T-helper 2 cell treated with Interferon-gamma antibody and Interleukin-4, amounts not matched to agents 100 ng/mL and 5 ng/mL, for 36 hours (primary cell): ENCODE measurements at regions not wholly inside any gene's neighbourhood (a gene's known extent, or its start where the extent isn't known, plus 50 kb on each side); places are given as distances from the start of the nearest gene placed in this dataset.
"Not testable (repeated sequence)": the region's sequence is repeated elsewhere in the genome, so short reads cannot be mapped to it uniquely, and the experiment has no call there.

ENCODE experiments used
- intact Hi-C: fragments of 100-400 bp; cut with micrococcal nuclease; formaldehyde crosslinking; loops from one replicate; pipeline ENCODE4 v1.15.1; 2023

DNA sequence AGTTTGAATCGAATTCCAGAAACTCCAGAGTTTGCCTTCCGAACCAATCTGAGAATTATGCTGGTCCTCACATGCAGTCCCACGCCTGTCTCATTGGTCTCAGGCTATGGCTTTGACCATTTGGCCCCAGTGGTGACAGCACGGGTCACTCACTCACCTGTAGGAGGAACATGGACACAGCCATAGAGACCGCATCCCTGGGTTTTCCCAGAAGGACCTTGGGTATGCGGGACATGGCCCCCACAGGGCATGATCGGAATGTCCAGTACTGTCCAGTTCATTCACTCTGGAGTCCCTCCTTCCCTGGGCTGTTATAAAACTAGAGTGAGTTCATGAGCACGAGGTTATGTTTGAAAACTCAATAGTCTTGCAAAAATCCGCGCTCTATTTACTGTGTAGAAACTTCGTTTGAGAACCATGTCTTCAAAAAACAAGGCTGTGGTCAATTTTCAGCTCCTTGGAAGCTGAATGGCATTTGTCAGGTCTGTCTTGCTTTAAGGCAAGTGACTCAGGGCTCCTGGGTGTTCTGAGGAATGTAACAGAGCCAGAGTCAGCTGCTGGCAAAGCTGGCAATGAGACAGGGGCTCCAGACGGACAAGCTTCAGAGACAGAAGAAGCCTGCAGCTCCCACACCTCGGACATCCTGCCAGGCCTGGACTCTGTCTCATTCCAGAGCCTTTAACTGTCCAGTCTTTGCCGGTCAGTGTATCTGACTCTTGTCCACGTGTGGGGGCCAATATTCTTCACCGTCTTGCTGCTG, 86.7 kb upstream of the TMEM18 start:
- intact Hi-C loops, result no loop called here

DNA sequence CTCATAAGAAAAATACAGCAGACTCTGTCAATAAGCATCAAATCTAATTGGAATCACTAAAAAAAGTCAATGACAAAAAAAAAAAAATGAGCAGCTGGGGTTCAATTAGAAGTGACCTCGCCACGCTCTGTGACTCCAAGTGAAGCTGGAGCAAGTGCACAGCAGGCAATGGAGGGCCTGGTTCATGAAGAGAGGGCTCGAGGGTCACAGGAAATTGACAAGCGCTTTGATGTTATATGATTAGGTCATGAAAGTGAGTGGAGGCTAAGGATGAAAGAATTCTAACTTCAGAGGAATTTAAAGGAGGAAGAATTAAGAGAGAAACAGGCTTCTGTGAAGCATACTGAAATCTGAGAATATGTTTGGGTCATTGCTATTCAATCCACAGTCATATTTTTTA, 85.4 kb upstream of the TMEM18 start:
- intact Hi-C loops, result no loop called here

DNA sequence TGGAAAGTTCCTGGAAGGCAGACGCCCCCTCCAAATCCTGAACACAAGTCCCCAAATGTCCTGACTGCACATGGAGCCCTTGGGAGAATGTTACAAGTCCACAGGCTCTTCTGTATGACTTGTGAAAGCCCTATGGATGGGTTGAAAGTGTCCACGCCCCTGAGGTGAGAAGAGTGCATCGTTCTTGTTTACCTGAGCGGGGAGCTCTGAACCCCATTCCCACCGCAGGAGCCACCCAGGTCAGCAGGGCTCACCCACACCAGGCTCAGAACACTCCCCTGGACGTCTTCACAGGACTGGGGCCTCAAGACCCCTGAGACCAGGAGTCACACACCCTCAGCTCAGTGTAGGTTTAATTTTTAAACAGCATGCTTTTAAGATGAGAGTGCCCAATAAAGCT, 84.2 kb upstream of the TMEM18 start:
- intact Hi-C loops, result no loop called here

DNA sequence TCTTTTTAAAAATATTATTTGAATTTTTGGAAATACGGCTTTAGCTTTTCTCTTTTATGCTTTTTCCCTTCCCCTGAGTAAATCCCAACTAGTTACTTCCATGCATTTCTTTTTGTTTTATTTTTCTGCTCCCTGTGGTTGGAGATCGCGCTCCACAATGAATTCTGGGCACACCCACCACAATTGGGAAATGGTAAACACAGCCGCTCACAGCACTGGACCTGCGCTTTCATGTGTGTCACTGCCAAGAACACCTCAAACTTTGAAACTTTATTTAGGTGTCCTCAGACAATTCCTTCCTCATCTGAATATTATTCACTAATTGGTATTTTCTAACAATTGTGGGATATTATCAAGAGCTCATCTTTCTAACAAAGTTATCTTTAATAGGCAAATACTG, 82.8 kb upstream of the TMEM18 start:
- intact Hi-C loops, result no loop called here

DNA sequence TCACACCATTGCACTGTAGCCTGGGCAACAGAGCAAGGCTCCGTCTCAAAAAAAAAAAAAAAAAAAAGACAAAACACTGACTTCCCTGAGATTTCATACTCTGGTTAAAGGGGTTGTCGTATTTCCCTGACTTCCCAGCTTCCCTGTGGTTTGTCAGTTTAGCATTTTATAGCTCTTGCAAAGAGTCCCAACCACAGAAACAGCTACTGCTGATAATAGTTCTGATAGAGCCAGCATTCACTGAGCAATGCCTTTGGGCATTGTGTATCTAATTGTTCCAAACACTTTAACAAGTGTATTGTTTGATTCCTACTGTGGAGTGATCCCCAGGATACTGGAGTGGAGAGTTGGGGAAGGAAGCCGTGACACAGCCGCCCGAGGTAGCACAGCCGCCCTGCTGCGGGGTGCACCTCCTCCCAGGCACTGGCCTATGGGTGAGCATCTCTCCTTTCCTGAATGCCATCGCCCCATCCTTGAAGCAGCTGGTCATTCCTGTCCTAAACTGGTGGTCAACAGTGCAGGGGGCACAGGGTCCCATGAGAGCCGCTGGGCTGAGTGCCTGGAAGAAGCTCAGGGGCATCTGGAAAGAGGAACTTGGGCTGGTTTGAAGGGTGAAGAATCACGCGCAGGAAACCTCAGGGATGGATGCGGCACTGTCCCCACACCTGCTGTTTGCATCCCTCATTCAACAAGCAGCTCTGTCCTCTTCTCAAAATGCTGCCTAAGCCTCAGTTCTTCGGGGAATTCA, 81.0 kb upstream of the TMEM18 start:
- intact Hi-C loops, result no loop called here

DNA sequence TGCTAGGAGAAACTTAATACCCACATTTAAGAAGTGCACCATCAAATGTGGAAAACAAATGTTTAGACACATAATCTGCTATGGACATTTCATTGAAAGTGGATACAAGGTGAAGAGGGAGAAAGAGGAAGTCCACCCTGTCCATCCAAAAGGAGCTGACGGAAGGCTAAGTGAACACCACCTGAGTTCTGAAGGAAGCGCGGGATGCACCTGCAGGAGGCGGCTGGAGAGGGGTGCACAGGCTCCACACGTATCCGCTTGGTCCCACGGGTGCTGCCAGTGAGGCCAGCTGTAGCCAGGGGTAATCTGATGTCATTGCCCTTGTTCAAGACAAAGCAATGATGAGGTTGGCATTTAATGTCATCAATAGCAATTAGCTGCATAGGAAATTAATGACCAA, 75.9 kb upstream of the TMEM18 start:
- intact Hi-C loops, result no loop called here

DNA sequence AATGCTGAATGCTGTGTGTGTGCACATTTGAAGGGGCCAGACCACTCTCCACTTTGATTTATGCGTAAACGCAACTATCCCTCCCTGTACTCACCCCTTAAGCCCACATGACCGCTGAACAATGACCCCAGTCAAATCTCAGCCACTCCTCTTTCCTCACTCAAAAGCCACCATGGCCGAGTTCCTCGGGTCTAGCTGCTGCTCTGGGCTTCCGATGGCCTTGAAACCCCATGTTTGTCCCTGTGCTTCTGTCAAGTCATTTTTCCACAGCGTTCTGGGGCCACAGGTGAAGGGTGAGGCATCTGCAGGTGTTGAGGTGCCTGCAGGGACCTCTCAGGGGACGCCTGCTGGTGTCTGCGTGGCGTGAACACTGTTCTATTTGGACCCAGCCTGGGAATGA, 74.3 kb upstream of the TMEM18 start:
- intact Hi-C loops, result no loop called here

DNA sequence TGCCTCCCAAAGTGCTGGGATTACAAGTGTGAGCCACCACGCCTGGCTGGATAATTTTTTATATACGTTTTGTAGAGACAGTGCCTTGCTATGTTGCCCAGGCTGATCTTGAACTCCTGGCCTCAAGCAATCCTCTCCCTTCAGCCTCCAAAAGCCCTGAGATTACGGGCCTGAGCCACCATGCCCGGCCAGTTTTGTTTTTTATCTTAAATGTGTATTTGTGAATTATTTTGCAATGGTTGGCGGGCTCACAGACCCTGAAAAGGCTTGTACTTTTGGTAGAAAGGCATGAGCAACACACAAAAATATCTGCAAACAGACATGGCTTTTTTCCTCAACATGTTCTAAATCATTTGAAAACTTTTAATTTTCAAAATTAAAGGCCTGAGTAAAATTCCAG, 73.4 kb upstream of the TMEM18 start:
- intact Hi-C loops, result no loop called here

DNA sequence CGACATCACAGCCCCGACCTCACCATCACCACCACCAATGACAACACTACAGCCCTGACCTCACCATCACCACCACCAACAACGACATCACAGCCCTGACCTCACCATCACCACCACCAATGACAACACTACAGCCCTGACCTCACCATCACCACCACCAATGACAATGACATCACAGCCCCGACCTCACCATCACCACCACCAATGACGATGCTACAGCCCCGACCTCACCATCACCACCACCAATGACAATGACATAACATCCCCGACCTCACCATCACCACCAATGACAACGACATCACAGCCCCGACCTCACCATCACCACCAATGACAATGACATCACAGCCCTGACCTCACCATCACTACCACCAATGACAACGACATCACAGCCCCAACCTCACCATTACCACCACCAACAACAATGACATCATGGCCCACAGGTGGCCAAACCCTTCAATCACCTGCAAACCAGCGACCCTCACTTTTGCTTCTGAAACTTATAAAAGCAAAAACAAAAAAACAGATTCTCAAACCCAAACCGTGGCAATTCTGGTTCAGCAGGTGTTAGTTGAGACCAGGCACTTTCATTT, 70.7 kb upstream of the TMEM18 start:
- intact Hi-C loops, result no loop called here

DNA sequence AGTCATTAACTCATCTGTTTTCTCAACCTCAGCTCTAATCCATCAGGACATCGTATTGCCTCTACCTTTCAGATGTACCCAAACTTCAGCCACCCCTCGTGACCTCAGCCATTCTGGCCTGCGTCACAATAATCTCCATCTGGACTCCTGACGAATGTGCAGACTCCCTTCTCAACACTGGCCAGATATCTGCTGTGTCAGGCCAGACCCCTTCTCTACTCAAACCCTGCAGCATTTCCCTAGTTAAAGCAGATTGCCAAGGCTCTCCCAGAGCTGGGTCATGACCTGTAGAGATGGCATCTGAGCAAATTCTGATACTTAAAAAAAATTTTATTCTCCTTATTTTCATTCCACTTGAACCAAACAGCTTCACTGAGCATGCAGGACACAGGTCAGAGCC, 69.5 kb upstream of the TMEM18 start:
- intact Hi-C loops, result no loop called here

DNA sequence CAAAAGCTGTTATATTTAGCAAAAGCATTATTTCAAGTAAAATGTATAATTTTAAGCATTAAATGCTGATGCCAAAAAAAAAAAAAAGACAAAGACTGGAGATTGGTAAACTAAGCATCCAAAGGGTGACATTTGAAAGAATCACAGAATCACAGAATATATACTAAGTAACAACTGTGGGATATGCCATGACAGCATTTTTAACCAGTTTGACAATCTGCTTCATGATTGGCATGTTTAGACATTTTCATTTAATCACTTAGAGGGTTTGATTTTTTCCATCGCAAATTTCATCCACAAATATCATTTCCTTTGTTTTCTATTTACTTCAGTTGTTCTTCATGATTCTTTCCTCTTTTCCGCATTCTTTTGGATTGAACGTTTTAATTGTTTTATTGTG, 66.9 kb upstream of the TMEM18 start:
- intact Hi-C loops, result no loop called here

DNA sequence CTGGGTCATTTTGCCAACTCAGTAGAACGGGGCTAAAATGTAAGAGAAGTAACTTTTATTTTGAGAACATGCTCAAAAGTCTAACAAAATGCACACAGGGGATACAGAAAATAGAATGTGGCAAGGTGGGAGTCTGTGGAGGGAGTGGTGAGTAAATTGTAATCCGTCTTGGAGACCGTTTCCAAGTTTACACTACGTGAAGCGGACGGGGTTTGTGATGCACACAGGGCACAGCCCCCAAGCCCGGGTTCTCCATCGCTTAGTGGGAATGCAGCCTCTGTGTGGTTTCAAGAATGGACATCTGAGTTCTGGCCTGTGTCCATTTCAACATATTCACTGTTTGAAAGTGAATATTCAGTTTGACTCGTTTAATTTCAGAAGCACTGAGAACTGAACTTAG, 65.0 kb upstream of the TMEM18 start:
- intact Hi-C loops, result no loop called here

DNA sequence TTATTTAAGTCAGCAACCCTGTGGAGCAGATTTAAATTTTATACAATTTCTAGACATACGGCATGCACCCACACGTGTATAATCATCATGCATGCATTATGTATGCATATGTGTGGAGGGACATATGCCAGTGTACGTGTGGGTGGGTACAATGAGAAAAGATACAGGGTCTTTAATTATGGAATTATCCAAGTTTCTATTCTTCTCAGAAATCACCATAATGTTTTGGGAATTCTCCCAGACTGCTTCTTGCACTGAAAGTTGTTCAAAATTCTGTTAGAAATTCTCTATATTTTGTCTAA, 63.9 kb upstream of the TMEM18 start:
- intact Hi-C loops, result no loop called here

DNA sequence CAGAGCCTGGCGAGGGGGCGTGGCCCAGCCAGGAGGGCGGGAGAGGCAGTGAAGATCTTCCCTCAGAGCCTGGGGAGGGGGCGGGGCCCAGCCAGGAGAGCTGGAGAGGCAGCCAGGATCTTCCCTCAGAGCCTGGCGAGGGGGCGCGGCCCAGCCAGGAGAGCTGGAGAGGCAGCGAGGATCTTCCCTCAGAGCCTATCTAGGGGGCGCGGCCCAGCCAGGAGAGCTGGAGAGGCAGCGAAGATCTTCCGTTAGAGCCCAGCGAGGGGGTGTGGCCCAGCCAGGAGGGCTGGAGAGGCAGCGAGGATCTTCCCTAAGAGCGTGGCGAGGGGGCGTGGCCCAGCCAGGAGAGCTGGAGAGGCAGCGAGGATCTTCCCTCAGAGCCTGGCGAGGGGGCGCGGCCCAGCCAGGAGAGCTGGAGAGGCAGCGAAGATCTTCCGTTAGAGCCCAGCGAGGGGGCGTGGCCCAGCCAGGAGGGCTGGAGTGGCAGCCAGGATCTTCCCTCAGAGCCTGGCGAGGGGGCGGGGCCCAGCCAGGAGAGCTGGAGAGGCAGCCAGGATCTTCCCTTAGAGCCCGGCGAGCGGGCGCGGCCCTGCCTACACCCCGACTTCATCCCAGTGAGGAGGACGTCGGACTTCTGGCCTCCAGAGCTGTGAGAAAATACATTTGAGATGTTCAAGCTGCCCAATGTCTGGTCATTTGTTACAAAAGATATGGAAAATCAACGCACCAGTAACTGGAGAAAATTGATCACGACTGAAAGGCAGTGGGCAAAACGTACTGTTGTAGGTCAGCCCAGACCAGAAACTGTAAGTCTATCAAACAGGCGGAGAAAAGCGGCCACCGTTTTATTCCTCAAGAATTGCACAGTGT, 63.4 kb upstream of the TMEM18 start:
- intact Hi-C loops, result not testable (repeated sequence)

DNA sequence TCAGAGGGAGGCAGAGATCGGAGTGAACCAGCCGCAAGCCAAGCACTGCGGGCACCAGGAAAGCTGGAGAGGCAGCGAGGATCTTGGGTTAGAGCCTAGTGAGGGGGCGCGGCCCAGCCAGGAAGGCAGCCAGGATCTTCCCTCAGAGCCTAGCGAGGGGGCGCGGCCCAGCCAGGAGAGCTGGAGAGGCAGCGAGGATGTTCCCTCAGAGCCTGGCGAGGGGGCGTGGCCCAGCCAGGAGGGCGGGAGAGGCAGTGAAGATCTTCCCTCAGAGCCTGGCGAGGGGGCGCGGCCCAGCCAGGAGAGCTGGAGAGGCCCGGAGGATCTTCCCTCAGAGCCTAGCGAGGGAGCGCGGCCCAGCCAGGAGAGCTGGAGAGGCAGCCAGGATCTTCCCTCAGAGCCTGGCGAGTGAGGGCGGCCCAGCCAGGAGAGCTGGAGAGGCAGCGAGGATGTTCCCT, 62.7 kb upstream of the TMEM18 start:
- intact Hi-C loops, result not testable (repeated sequence)

DNA sequence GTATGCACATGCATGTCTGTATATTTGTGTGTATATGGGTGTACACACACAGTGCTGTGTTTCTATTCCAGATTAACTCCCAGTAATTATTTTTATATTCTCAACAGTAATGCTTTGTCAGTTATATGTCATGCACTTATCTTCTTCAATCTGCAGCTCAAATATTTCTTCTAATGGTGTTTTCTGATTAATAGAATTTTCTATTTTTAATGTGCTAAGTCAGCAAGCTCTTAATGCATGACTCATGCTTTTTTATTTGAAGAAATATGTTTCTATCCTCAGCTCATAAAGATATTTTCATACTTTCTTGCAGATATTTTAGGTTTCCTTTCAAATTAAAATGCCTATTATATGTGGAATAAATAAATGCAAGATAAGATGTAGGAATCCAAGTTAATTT, 59.7 kb upstream of the TMEM18 start:
- intact Hi-C loops, result no loop called here

DNA sequence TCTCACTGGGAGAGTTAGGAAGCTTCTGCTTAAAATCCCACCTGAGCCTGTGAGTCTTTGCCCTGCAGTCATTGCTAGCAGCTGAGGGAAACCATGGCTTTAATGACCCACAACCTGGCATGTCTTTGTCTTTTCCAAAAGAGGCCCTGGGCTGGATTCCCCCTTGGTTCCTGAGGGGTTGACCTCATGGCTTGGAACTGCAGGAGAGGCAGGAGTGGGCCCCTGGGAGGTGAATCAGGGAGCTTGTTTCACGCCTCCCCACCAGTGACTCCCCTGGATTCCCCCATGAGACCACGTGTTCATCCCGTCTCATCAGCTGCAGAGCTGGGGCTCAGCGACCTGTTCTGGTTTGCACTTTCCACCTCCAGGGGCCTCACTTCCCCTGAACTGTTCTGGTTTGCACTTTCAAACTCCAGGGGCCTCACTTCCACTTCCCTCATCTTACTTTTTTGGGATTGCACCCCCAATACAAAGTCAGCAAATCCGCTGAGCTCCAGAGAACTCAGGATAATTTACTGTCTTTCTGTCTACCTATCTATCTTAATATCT, 58.5 kb upstream of the TMEM18 start:
- intact Hi-C loops, result no loop called here

DNA sequence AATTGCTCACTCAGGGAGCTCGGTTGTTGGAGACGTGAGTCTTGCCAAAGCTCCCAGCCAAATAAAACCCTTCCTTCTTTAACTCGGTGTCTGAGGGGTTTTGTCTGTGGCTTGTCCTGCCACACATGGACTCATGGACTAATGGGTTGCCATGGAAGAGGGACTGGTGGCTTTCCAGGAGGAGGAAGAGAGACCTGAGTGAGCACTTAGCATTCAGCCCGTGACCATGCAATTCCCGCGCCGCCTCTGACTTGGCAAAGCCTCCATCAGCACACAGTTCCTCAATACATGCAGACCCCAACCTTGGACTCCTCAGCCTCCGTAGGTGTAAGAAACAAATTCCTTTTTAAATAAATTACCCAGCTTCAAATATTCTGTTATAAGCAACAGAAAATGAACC, 57.3 kb upstream of the TMEM18 start:
- intact Hi-C loops, result no loop called here

DNA sequence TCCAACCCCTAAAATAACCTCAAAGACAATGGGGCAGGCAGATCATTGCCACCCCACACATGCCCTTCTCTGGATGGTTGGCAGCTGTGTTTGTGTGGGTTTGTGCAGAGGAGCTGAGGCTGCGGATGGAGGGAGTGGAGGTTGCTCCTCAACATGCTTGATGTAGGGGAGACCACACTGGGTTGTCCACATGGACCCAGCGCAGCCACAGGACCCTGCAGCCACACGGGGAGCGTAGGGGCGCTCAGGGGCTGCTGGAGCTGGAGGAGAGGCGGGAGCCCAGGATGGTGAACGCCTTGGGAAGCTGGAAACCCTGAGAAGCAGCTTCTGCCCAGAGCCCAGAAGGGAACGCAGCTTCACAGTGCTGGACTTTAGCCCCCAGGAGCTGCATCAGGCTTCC, 56.3 kb upstream of the TMEM18 start:
- intact Hi-C loops, result no loop called here

DNA sequence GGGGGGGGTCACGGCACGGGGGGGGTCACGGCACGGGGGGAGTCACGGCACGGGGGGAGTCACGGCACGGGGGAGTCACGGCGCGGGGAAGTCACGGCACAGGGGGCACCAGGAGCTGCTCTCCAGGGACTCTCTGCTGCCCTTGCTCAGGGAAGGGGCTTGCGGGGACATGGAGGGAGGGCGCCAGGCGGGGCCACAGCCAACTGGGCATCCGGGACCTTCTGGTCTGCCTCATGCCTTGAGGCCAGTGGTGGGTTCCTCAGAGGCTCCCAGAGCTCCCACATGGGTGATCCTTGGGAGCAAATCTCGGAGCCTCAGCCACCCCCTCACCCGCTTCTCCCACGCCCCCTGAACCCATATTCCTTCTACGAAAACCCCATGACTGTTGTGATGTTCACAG, 55.8 kb upstream of the TMEM18 start:
- intact Hi-C loops, result no loop called here

DNA sequence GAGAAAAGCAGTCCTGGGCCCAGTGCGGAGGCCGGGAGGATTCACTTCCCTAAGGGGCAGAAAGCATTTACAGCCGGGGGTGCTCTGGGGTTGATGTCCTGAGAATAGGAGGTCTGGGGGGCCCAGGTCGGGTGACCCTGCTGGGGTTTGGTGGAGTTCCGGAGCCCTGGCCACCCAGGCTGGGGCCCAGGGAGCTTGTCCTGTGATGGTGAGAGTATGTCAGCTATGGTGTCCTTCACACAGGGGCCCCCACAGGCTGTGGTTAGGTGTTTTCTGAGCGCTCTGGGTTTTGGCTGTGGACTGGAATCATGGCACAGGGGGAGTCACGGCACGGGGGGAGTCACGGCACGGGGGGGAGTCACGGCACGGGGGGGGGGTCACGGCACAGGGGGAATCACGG, 54.5 kb upstream of the TMEM18 start:
- intact Hi-C loops, result no loop called here
